GM10266 (cell line): ENCODE measurements at regions not wholly inside any gene's neighbourhood (a gene's known extent, or its start where the extent isn't known, plus 50 kb on each side); places are given as distances from the start of the nearest gene placed in this dataset.

Source experiments
- DNase-seq: peaks from one replicate; pipeline ENCODE4 v3.0.0; 2012; ENCODE audit errors: extremely low spot score
- CTCF ChIP-seq: IDR thresholded peaks from 2 replicates; pipeline ENCODE4 v1.5.1; 2012; ENCODE audit warnings: mild to moderate bottlenecking, low read depth; ENCODE audit not compliant: control insufficient read depth, insufficient read depth; ENCODE audit errors: missing control alignments

DNA sequence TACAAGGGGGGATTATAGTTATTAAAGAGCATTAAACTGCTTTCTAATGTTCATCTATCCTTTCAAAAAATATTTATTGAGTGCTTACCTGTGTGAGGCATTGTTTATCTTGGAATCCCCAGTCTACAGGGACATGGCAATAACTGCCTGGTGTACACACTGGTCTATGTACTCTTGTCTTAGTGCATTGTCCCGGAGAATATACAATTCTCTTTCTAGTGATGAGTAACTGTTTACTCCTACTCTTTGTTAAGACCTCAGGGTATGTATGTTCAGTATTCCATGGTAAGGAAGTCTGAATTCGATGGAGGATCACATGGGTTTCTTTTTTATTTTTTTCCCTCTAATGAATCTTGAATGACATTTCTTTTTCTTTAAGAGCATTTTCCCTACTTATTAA lies 772.4 kb upstream of the NR2F2 start:
- no peak for TF ChIP-seq CTCF

GRCh38 chr15:95558916-95559315 lies 771.6 kb upstream of the NR2F2 start:
- DNase-seq = no peak
- no peak for TF ChIP-seq CTCF

More for the DNA sequence above, 772.4 kb upstream of the NR2F2 start:
- DNase-seq = no peak

DNA sequence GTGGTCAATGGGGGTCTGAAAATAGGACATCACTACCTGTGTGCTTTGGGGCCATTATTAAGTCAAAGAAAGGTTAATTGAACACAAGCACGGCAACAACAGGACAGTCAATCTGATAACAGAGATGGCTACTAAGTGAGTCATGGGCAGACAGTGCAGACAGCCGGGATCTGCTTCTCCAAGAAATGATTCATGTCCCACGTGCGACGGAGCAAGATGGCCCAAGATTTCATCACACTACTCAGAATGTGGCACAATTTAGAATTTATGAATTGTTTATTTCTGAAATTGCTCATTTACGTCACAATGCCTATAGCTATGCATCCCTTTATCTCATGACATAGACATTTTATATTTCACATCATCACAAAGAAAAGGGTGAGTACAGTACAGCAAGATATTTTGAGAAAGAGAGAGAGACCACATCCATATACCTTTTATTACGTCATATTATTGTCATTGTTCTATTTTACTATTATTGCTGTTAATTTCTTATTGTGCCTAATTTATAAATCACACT lies 770.6 kb upstream of the NR2F2 start:
- DNase-seq = no peak

GRCh38 chr15:95561463-95561862 lies 769.0 kb upstream of the NR2F2 start:
- TF ChIP-seq CTCF = no peak
- DNase-seq = no peak

More for the DNA sequence above, 770.6 kb upstream of the NR2F2 start:
- TF ChIP-seq CTCF = no peak

DNA sequence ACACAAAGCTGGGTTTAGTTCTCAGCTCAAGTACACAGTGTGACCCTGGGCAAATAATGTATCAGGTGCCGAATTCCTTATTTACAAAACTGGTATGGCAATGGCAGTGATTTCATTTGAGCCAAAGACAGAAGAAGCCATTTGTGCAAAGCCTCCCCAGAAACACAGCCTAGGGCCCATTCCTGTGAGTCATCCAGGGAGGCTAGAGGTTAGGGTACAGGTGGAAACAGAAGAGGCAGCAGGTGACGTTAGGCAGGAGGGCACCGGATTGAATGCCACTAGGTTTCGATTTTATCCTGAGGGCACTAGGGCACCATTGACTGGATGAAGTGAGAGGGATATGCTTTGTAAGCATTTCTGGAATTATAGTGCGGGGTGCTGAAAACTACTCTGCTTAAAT lies 766.9 kb upstream of the NR2F2 start:
- DNase-seq = no peak
- TF ChIP-seq CTCF = no peak

DNA sequence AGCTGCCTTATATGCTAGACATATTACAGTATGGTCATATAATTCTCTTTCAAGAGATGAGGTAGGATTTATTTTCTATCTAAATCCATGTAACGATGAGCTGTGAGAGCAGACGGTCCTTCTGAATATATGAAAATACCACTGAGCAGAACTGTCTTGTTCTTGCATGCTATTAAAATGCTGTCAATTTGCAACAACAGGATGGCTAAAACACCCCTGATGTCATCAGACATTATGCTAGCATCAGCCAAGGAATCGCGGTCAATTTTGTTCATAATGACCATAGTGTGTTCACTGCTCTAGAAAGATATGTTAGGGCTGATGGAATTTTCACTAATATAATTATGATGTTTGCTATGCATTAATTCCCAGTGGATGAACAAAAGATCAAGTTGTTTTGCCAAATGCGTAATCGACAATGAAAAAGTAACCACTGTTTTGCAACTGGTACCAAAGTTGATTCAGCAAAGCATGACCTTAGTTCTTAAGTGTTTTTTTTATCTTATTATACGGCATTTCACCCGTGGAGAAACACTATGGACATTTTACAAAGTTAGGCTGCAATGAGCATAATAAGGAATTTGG lies 765.4 kb upstream of the NR2F2 start:
- DNase-seq = no peak
- TF ChIP-seq CTCF = no peak

DNA sequence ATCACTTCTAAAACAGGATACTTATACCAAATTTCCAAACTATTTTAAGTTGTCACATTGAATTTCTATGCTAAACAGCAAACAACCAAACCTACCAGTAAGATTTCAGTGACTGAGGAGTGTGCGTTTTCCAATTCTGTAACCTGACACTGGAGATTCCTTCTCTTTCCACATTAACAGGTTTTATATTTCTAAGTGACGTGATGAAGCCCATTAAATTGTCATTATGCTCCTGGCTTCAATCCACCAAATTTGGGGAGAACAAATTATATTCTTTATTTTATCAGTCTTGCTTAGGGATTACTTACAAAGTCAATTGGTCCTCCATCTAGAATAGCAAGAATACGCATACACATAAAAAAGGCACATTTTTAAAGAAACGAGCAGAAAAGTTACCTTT lies 764.8 kb upstream of the NR2F2 start:
- no peak for TF ChIP-seq CTCF
- no peak for DNase-seq
